HCT116 (cell line): ENCODE measurements at regions not wholly inside any gene's neighbourhood (a gene's known extent, or its start where the extent isn't known, plus 50 kb on each side); places are given as distances from the start of the nearest gene placed in this dataset.
"Not testable (repeated sequence)": the region's sequence is repeated elsewhere in the genome, so short reads cannot be mapped to it uniquely, and the experiment has no call there.

Source experiments
- ATAC-seq: fragments of 200-7000 bp; cut with Tn5 transposase; 2 replicates; pipeline ENCODE4 v1.9.1; 2020; ENCODE audit warnings: mild to moderate bottlenecking, moderate library complexity
- BruUV-seq: library from RNA; stranded (reverse); fragments of 400-500 nt; replicated peaks from 2 replicates; lab custom pipeline; 2021; lab: Mats Ljungman, UMichigan
- CTCF ChIA-PET: fragments of 300-600 bp; sonication (Branson Sonifier 250); formaldehyde crosslinking; loops from one replicate; lab custom pipeline; 2021; ENCODE audit warnings: antibody characterized with exemption; lab: Charles Lee
- POLR2A ChIA-PET: fragments of 300-600, 350-600 bp; sonication (Branson Sonifier 250); formaldehyde crosslinking; loops from one replicate; lab custom pipeline; 2021; ENCODE audit warnings: antibody characterized with exemption; lab: Charles Lee
- RAD21 ChIA-PET, 2 experiments: fragments of 300-600 bp; sonication (Branson Sonifier 250); formaldehyde crosslinking; loops; one replicate each; lab custom pipeline; 2023; ENCODE audit warnings: low total read pairs in 2 of 2; ENCODE audit not compliant: uncharacterized antibody in 2 of 2, unreplicated experiment in 2 of 2, low non-redundant PET in 1 of 2; lab: Charles Lee
- DNase-seq: peaks from one replicate; pipeline ENCODE4 v3.0.0-alpha.2; 2010; ENCODE audit warnings: low read depth, low spot score
- H2AFZ ChIP-seq: fragments of 200-600 bp; shearing (Covaris generic), sonication (generic); 2 replicates; pipeline ENCODE4 v1.6.1; 2017; ENCODE audit warnings: low read depth, mixed run types, mixed read lengths, antibody characterized with exemption, low read length; ENCODE audit not compliant: poor library complexity, severe bottlenecking
- H3K27ac ChIP-seq: 2 replicates; pipeline ENCODE4 v1.5.1; 2012; ENCODE audit warnings: low read depth, low read length
- H3K27me3 ChIP-seq: fragments of 200-600 bp; sonication (generic); 2 replicates; pipeline ENCODE4 v1.6.1; 2016; ENCODE audit warnings: mixed run types, low read length, mixed read lengths; ENCODE audit not compliant: insufficient read depth
- H3K36me3 ChIP-seq, 2 experiments: fragments of 200-500 bp in 1 of 2; fragments of 200-600 bp in 1 of 2; sonication (Bioruptor generic) in 1 of 2; sonication (generic) in 1 of 2; 2 replicates each; pipeline versions ENCODE4 v1.5.1 to v1.6.1; 2014 to 2016; ENCODE audit warnings: low read length in 2 of 2, inconsistent platforms in 1 of 2, mixed read lengths in 1 of 2, mixed run types in 1 of 2; ENCODE audit not compliant: insufficient read depth in 2 of 2, control insufficient read depth in 1 of 2
- H3K4me1 ChIP-seq, 2 experiments: fragments of 200-600 bp in 1 of 2; sonication (generic) in 1 of 2; 2 replicates each; pipeline versions ENCODE4 v1.5.1 to v1.6.1; 2012 to 2017; ENCODE audit warnings: low read length in 2 of 2, inconsistent platforms in 1 of 2, mild to moderate bottlenecking in 1 of 2, mixed read lengths in 1 of 2, mixed run types in 1 of 2, moderate library complexity in 1 of 2; ENCODE audit not compliant: insufficient read depth in 2 of 2, control insufficient read depth in 1 of 2
- H3K4me2 ChIP-seq: fragments of 200-600 bp; sonication (generic); 2 replicates; pipeline ENCODE4 v1.6.1; 2017; ENCODE audit warnings: mixed run types, low read length, mixed read lengths
- H3K4me3 ChIP-seq, 2 experiments: fragments of 200-600 bp in 1 of 2; sonication (generic) in 1 of 2; replicated peaks in 1 of 2; 2 replicates each; pipeline ENCODE4 v1.5.1; 2011 to 2016; ENCODE audit warnings: low read length in 2 of 2, control low read depth in 1 of 2, low read depth in 1 of 2, mild to moderate bottlenecking in 1 of 2, mixed read lengths in 1 of 2, mixed run types in 1 of 2
- H3K79me2 ChIP-seq: fragments of 200-600 bp; sonication (generic); 2 replicates; pipeline ENCODE4 v1.6.1; 2017; ENCODE audit warnings: mild to moderate bottlenecking, mixed run types, low read length, moderate library complexity, mixed read lengths; ENCODE audit not compliant: insufficient read depth
- H3K9ac ChIP-seq: fragments of 200-600 bp; sonication (generic); 2 replicates; pipeline ENCODE4 v1.6.1; 2016; ENCODE audit warnings: low read length, mixed read lengths
- H3K9me2 ChIP-seq: fragments of 200-600 bp; sonication (generic), shearing (Covaris generic); 2 replicates; pipeline ENCODE4 v1.6.1; 2017; ENCODE audit warnings: mixed run types, mild to moderate bottlenecking, moderate library complexity; ENCODE audit not compliant: insufficient read depth
- H3K9me3 ChIP-seq, 2 experiments: fragments of 200-500 bp in 1 of 2; fragments of 200-600 bp in 1 of 2; sonication (Bioruptor generic) in 1 of 2; sonication (generic) in 1 of 2; 2 replicates each; pipeline ENCODE4 v1.6.1; 2014 to 2017; ENCODE audit warnings: low read length in 2 of 2, mixed read lengths in 2 of 2, inconsistent platforms in 1 of 2, low read depth in 1 of 2, mild to moderate bottlenecking in 1 of 2, mixed run types in 1 of 2, moderate library complexity in 1 of 2; ENCODE audit not compliant: control insufficient read depth in 1 of 2, insufficient read depth in 1 of 2
- H4K20me1 ChIP-seq: fragments of 200-600 bp; sonication (generic), shearing (Covaris generic); 2 replicates; pipeline ENCODE4 v1.6.1; 2017; ENCODE audit warnings: mixed run types, mild to moderate bottlenecking, moderate library complexity; ENCODE audit not compliant: insufficient read depth
- CBX3 ChIP-seq: IDR thresholded peaks from 2 replicates; pipeline ENCODE4 v1.6.1; 2012; ENCODE audit warnings: low read depth
- EGR1 ChIP-seq: IDR thresholded peaks from 2 replicates; pipeline ENCODE4 v1.6.1; 2012; ENCODE audit warnings: low read depth
- ELF1 ChIP-seq: IDR thresholded peaks from 2 replicates; pipeline ENCODE4 v1.6.1; 2012; ENCODE audit warnings: low read depth, borderline replicate concordance
- EZH2phosphoT487 ChIP-seq: fragments of 200-600 bp; IDR thresholded peaks from 2 replicates; pipeline ENCODE4 v1.6.1; 2018; ENCODE audit warnings: antibody characterized with exemption, borderline replicate concordance
- JUND ChIP-seq: IDR thresholded peaks from 2 replicates; pipeline ENCODE4 v1.6.1; 2012
- POLR2AphosphoS5 ChIP-seq: IDR thresholded peaks from 2 replicates; pipeline ENCODE4 v1.6.1; 2011; ENCODE audit warnings: mild to moderate bottlenecking, low read depth, low read length, moderate library complexity
- RAD21 ChIP-seq: IDR thresholded peaks from 2 replicates; pipeline ENCODE4 v1.6.1; 2012; ENCODE audit warnings: low read depth, mild to moderate bottlenecking
- SIN3A ChIP-seq: IDR thresholded peaks from 2 replicates; pipeline ENCODE4 v1.6.1; 2012; ENCODE audit warnings: low read depth
- SRF ChIP-seq: IDR thresholded peaks from 2 replicates; pipeline ENCODE4 v1.6.1; 2012; ENCODE audit warnings: low read depth
- TCF7L2 ChIP-seq: IDR thresholded peaks from 2 replicates; pipeline ENCODE4 v1.7.0; 2011; ENCODE audit warnings: borderline replicate concordance, inconsistent platforms; ENCODE audit not compliant: insufficient read depth, insufficient read length; ENCODE audit errors: extremely low read depth
- ZFX ChIP-seq: fragments of 450-650 bp; IDR thresholded peaks from 2 replicates; pipeline ENCODE4 v1.6.1; 2017
- ZNF274 ChIP-seq: fragments of 200-500 bp; sonication (Bioruptor generic); IDR thresholded peaks from 2 replicates; pipeline ENCODE4 v1.6.1; 2014; ENCODE audit warnings: mild to moderate bottlenecking, low read depth, low read length, inconsistent platforms
- intact Hi-C: fragments of 100-400 bp; cut with micrococcal nuclease; formaldehyde crosslinking; loops from 2 replicates; pipeline ENCODE4 v1.10.0; 2022
- TF ChIP-seq, protein P1 (sequence below), 3 experiments: fragments of 200-600 bp in 1 of 3; sonication (generic) in 1 of 3; IDR thresholded peaks in 2 of 3; conservative IDR thresholded peaks in 1 of 3; 2 replicates each; pipeline ENCODE4 v1.5.1; 2012 to 2017; ENCODE audit warnings: low read depth in 2 of 3, low read length in 2 of 3, antibody characterized with exemption in 1 of 3, borderline replicate concordance in 1 of 3, control low read depth in 1 of 3, mild to moderate bottlenecking in 1 of 3, mixed read lengths in 1 of 3, mixed run types in 1 of 3, moderate library complexity in 1 of 3; ENCODE audit not compliant: insufficient read depth in 1 of 3
- TF ChIP-seq, protein P2 (sequence below): IDR thresholded peaks from 2 replicates; pipeline ENCODE4 v1.6.1; 2012
- TF ChIP-seq, protein P3 (sequence below): IDR thresholded peaks from 2 replicates; pipeline ENCODE4 v1.6.1; 2012; ENCODE audit warnings: low read depth

GRCh38 chrX:128383846-128384245, 331.6 kb upstream of the ACTRT1 start:
- H3K4me1 ChIP-seq, POLR2A ChIA-PET, RAD21 ChIA-PET, H3K4me2 ChIP-seq, H3K27me3 ChIP-seq, CTCF ChIA-PET, H3K9me3 ChIP-seq, H3K79me2 ChIP-seq, intact Hi-C loops, H3K9ac ChIP-seq, H4K20me1 ChIP-seq, H3K36me3 ChIP-seq, ATAC-seq, BruUV-seq, H2AFZ ChIP-seq, H3K27ac ChIP-seq, H3K9me2 ChIP-seq, DNase-seq, H3K4me3 ChIP-seq: not testable (repeated sequence)

DNA sequence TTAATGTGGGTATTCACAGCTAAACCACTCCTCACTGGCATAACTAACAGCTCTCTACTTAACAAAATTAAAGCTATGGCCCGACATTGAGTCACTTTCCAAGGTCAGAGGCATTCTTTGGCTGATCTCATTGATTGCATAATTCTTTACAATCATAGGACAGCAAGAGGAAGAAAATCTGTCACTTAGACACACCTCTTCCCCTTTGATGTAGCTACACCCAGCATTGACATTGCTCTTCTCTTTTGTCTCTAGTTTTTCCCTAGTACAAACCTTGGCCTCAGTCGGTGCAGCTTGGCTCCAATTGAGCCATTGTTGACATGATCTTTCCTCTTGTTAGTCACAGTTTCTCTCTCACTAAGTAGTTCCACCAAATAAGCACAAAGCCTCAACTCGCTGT, 313.3 kb upstream of the ACTRT1 start:
- no peaks in the 10 kb centered on the region for H4K20me1 ChIP-seq
- H3K9ac ChIP-seq = no peak overlapping the region
- H3K9me3 ChIP-seq = no peaks in the 10 kb centered on the region
- H2AFZ ChIP-seq = no peak overlapping the region
- H3K4me3 ChIP-seq = no peak overlapping the region
- H3K4me1 ChIP-seq = no peaks in the 10 kb centered on the region
- no peak for ATAC-seq
- no peaks in the 10 kb centered on the region for H3K9me2 ChIP-seq
- ChIA-PET RAD21 (no interaction called here), POLR2A (no interaction called here), CTCF (no interaction called here)
- H3K4me2 ChIP-seq = no peak overlapping the region
- intact Hi-C loops = no loop called here
- H3K27me3 ChIP-seq = no peaks in the 10 kb centered on the region
- TF ChIP-seq POLR2AphosphoS5 = no peak
- TF ChIP-seq, protein P1, sequence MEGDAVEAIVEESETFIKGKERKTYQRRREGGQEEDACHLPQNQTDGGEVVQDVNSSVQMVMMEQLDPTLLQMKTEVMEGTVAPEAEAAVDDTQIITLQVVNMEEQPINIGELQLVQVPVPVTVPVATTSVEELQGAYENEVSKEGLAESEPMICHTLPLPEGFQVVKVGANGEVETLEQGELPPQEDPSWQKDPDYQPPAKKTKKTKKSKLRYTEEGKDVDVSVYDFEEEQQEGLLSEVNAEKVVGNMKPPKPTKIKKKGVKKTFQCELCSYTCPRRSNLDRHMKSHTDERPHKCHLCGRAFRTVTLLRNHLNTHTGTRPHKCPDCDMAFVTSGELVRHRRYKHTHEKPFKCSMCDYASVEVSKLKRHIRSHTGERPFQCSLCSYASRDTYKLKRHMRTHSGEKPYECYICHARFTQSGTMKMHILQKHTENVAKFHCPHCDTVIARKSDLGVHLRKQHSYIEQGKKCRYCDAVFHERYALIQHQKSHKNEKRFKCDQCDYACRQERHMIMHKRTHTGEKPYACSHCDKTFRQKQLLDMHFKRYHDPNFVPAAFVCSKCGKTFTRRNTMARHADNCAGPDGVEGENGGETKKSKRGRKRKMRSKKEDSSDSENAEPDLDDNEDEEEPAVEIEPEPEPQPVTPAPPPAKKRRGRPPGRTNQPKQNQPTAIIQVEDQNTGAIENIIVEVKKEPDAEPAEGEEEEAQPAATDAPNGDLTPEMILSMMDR (IDR thresholded peaks at IDR 0.05 in 2 of 3, conservative IDR thresholded peaks at IDR 0.05 in 1 of 3; ENCODE audit: borderline replicate concordance in 1 of 3, insufficient read depth in 1 of 3, low read depth in 2 of 3, low read length in 2 of 3) = no peak
- TF ChIP-seq, protein P2, sequence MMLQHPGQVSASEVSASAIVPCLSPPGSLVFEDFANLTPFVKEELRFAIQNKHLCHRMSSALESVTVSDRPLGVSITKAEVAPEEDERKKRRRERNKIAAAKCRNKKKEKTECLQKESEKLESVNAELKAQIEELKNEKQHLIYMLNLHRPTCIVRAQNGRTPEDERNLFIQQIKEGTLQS = no peak
- no peak for TF ChIP-seq RAD21
- TF ChIP-seq ZNF274 = no peak
- no peak for TF ChIP-seq ZFX
- TF ChIP-seq ELF1 = no peak
- TF ChIP-seq, protein P3, sequence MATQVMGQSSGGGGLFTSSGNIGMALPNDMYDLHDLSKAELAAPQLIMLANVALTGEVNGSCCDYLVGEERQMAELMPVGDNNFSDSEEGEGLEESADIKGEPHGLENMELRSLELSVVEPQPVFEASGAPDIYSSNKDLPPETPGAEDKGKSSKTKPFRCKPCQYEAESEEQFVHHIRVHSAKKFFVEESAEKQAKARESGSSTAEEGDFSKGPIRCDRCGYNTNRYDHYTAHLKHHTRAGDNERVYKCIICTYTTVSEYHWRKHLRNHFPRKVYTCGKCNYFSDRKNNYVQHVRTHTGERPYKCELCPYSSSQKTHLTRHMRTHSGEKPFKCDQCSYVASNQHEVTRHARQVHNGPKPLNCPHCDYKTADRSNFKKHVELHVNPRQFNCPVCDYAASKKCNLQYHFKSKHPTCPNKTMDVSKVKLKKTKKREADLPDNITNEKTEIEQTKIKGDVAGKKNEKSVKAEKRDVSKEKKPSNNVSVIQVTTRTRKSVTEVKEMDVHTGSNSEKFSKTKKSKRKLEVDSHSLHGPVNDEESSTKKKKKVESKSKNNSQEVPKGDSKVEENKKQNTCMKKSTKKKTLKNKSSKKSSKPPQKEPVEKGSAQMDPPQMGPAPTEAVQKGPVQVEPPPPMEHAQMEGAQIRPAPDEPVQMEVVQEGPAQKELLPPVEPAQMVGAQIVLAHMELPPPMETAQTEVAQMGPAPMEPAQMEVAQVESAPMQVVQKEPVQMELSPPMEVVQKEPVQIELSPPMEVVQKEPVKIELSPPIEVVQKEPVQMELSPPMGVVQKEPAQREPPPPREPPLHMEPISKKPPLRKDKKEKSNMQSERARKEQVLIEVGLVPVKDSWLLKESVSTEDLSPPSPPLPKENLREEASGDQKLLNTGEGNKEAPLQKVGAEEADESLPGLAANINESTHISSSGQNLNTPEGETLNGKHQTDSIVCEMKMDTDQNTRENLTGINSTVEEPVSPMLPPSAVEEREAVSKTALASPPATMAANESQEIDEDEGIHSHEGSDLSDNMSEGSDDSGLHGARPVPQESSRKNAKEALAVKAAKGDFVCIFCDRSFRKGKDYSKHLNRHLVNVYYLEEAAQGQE = no peak
- TF ChIP-seq CBX3 = no peak
- no peak for TF ChIP-seq JUND
- no peak for TF ChIP-seq EZH2phosphoT487
- no peak for TF ChIP-seq TCF7L2
- no peak for TF ChIP-seq EGR1
- no peak for TF ChIP-seq SIN3A
- no peak for TF ChIP-seq SRF
- TF ChIP-seq, all 23 proteins: peak for 0
- Histone ChIP-seq H3K79me2 (no peaks in the 10 kb centered on the region), H3K36me3 (no peaks in the 10 kb centered on the region), H3K27ac (no peak overlapping the region)
- no TSS peak for BruUV-seq
- DNase-seq = no peak
